NCI-H2171 treated with DMSO at 0.1 percent for 48 hours (cell line): ENCODE measurements at regions not wholly inside any gene's neighbourhood (a gene's known extent, or its start where the extent isn't known, plus 50 kb on each side); places are given as distances from the start of the nearest gene placed in this dataset.
"Not testable (repeated sequence)": the region's sequence is repeated elsewhere in the genome, so short reads cannot be mapped to it uniquely, and the experiment has no call there.

Experiments used
- DNase-seq: peaks from one replicate; lab custom pipeline; 2025; lab: John Stamatoyannopoulos, UW

DNA sequence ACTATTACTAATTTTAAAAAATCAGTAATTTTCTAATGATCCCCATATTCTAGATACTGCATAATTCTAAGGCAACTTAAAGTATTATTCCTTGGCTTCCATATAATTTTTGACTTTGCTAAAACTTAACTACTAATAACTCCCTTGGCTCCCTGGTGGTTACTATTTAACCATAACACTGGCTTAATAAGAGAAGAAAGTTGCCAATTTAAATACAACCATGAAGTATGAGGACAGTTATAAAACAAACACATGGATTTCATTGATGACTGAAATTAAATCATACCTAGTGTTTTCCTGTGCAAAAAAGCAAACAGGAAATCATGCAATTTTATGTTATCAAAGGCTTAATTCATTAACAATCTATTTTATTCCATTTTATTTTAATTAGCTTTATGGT lies 1073.9 kb downstream of the GRM8 start:
- no peak for DNase-seq

- no peak for DNase-seq
Measured at GRCh38 chr7:126177782-126178181, 1075.0 kb downstream of the GRM8 start.

GRCh38 chr7:126166645-126167044 lies 1086.1 kb downstream of the GRM8 start:
- no peak for DNase-seq

GRCh38 chr7:126163647-126164046 lies 1089.1 kb downstream of the GRM8 start:
- no peak for DNase-seq

DNA sequence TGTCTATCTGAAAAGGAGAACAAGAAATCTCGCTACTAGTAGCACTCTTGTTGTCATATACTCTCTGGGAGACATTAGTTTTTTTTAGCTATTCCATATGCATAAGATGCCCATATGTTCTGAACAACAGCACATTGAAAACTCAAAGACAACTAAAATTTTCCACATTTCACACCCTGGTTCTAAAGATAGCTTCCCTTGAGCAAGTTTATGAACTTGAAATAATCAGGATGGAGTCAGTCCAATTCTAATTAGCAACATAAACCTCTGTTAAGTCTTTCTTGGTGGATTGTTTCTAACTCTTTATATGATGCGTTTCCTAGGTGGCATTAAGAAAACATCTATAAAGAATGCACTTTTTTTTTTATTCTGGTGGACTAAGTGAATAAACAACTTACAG lies 1095.3 kb downstream of the GRM8 start:
- DNase-seq = no peak

DNA sequence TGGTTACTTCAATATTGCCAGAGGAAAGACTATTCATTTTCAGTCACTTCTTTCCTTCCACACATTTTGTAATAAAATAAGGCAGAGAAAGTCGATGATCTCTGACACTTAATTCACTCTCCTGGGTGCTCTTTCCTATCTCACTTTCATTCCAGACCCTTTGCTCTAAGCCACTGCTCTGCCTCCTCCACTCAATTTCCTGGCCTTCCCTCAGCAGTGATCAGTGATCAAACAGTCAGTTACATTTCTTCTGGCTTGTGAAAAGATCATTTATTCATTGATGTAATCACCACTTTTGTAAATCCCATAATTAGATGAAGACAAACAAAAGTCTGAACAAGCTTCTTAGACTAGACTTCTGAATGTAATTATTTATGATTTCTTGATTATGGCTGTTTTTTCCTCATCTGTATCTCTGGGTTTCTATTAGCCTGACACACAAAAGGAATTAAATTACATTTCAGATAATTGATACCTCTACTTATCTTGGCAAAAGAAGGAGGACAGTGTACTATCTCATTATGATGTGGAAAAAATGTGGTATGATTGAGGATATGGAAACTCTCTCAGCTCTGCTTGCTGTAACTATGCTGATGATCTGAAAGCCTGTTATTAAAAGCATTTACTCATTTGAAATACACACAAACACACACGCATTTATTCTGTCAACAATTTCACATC lies 1102.3 kb downstream of the GRM8 start:
- DNase-seq = no peak

DNA sequence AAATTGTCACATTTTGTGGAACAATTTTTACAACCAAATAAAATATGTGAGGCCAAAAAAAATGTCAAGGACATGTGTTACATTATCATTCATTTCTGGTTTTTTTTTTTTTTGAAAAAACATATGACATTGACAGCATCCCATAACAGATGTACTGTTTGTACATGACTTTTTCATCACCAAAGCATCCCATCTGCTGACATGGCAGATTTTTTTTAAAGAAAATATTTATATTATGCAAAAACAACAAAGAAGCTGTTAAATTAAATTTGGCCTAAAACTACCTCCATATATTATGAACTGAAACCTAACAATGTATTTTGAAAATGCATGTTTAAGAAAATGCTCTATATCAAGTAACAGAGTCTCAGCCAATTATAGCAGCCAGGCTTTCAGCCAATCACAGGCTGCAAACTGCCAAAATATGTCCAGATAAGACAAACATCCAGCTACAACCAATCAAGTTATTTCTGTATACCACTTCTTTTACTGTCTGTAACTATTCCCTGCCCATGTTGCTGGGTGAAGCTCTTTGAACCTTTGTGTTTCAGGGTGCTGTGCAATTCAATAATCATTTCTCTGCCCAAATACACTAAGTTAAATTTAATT lies 1111.8 kb downstream of the GRM8 start:
- peak; percentile 35 for DNase-seq

GRCh38 chr7:126119981-126120380 lies 1132.8 kb downstream of the GRM8 start:
- DNase-seq = no peak

DNA sequence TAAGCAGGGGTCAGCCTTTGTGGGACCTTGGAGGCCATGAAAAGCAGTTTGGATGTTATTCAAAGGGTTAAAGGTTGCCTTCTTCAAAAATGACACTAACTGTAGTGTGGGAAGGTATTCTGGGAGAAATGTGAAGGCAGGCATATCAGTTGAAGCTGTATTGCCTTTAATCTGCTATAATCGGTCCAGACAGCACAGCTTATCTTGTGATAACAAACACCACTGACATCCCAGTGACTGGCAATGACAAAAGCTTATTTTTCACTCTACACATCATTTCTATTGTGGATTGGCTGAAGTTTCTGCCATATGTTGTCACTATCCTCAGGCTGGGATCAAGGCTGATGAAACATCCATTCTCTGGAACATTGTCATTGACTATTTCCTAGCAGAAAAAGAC lies 1149.2 kb downstream of the GRM8 start:
- DNase-seq = no peak

DNA sequence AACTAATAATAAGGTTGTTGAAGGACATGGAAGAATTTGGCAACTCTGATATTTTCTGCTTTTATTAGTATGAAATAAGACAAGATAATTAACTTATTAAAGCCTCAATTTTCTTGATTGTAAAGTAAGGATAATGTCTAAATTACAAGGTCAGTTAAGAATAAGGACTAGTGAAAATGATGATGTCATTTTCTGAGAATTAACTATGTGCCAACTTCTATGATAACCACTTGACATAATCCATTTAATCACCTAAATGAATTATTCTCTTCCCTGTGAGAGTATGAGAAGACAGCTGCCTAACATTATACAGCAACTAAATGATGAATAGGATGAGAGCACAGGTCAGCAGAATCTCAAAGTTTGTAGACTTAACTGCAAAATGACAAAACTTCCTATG lies 1153.4 kb upstream of the POT1 start:
- DNase-seq = no peak

GRCh38 chr7:126079581-126079980 lies 1150.0 kb upstream of the POT1 start:
- DNase-seq = no peak

DNA sequence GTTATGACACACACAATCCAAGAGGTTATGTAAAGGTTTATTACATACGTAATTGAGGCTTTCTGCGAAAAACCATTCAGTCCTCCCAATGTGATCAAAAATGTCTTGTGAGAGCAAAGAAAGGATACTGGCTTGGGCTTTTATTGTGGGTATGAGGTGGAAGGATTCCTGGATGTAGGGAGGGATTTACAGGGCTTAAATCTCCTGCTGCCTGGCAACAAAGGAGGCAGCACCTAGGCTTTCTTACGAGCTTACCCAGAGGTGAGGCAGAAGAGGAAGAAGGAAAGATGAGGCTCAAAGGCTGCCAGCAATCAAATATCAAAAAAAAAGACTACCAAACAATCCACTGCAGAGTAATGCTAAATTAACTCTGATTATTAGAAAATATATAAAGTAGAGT lies 1149.5 kb upstream of the POT1 start:
- DNase-seq = no peak

- peak; percentile 35 for DNase-seq
Measured at GRCh38 chr7:126065766-126066165, 1136.1 kb upstream of the POT1 start.

- no peak for DNase-seq
Measured at GRCh38 chr7:126057979-126058378, 1128.4 kb upstream of the POT1 start.

DNA sequence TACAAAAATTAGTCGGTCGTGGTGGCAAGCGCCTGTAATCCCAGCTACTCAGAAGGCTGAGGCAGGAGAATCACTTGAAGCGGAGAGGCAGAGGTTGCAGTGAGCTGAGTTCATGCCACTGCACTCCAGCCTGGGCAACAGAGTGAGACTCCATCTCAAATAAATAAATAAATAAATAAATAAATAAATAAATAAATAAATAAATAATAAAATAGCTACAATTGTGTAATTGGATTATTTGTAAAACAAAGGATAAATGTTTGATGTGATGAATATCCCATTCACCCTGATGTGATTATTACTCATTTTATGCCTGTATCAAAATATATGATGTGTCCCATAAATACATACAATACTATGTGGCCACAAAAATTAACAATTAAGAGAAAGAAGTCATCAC lies 1127.0 kb upstream of the POT1 start:
- not testable (repeated sequence) for DNase-seq

GRCh38 chr7:126052229-126052628 lies 1122.6 kb upstream of the POT1 start:
- no peak for DNase-seq

DNA sequence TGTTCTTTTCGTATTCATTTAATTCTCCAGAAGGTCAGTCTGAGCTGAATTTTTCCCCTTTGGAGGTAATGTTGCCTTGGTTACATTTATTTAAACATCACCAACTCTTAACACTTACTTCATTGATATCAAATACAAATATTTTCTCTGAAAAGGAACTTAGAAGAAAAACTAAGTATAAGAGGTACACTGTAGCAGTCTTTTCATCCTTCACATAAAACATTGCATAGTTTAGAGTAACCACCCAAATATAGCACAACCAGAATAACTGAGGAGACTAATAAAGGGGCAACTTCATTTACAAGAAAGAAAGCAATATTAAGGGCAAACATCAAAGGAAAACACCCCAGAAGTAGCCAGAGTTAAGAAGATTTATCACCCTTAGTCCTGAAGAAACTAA lies 1115.0 kb upstream of the POT1 start:
- no peak for DNase-seq

DNA sequence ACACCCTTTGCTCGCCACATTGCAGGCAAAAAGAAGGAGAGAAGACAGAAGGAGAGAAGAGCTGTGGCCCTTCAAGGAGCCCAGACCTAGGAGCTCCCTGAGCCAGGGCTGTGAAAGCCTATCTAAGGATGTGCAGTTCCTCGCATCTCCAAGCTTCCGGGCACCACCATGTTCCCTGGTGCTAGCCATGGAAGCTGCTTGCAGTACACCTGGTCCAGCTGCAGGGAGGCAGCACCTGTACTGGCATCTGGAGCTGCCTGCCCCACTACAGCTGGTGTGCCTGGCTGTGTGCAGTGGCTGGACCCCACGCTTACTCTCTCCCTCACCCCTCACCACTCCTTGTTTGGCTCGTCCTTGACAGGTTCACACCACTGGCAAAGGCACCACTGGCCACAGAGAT lies 1111.8 kb upstream of the POT1 start:
- DNase-seq = no peak

- DNase-seq = peak; percentile 28
Measured at GRCh38 chr7:126040114-126041045, 1110.8 kb upstream of the POT1 start.

DNA sequence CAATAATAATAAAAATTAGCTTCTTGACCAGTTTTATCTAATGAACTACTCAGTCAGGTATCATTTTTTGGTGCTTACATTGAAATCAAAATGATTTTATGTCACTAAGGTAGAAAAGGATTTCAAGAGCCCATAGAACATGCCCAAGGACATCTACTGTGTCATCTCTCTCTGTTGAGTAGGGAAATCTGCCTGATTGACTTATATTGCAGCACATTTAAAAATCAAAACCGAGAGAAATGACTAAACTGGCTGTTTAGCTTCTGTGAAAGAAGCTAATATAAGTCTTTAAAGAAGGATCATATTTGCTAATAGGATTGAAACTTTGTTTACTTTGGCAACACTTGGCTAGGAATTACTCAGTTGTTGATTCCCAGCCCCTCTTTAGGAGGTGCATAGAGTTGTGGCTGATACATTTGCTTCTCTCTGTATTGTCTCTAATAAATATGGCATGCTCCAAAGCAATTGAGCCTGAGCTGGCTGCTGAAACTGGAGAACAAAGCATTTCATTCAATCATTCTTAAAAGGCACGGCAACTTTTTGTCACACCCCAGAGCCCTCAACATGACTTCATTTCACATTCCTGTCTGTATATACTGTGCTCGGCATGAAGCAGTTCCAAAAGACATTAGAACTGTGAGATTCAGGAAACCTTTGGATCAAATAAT lies 1096.9 kb upstream of the POT1 start:
- DNase-seq = no peak

DNA sequence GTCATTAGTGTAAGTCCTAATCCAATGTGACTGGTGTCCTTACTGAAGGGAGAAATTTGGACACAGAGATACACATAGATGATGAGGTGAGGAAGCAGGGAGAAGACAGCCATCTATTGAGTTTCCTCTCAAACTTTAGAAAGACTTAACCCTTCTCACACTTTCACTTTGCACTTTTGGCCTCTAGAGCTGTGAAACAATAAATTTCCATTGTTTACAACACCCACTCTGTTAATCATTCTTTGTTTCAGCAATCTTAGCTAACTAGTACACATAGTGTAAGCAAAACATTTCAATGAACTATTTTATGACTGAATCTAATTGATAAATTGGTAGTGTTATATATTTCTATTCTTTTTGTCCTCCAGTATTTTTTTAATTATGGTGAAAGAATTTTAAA lies 1092.8 kb upstream of the POT1 start:
- no peak for DNase-seq

GRCh38 chr7:126016722-126017121 lies 1087.1 kb upstream of the POT1 start:
- no peak for DNase-seq
